AG20443 (cell line): ENCODE measurements at regions not wholly inside any gene's neighbourhood (a gene's known extent, or its start where the extent isn't known, plus 50 kb on each side); places are given as distances from the start of the nearest gene placed in this dataset.

Experiments
- DNase-seq: peaks from one replicate; pipeline ENCODE4 v3.0.0; 2012; ENCODE audit warnings: low spot score, mixed read lengths

- DNase-seq, result no peak
Measured at GRCh38 chr9:104448036-104448435, 56.0 kb upstream of the OR13F1 start.
